NCI-H69 (cell line): ENCODE measurements at regions not wholly inside any gene's neighbourhood (a gene's known extent, or its start where the extent isn't known, plus 50 kb on each side); places are given as distances from the start of the nearest gene placed in this dataset.
"Not testable (repeated sequence)": the region's sequence is repeated elsewhere in the genome, so short reads cannot be mapped to it uniquely, and the experiment has no call there.

Experiments
- DNase-seq: peaks from one replicate; lab custom pipeline; 2025; lab: John Stamatoyannopoulos, UW

GRCh38 chr7:66458991-66459390, 169.7 kb upstream of the KCTD7 start:
- DNase-seq: not testable (repeated sequence)

- not testable (repeated sequence) for DNase-seq
Observed at GRCh38 chr7:66459783-66460413, 168.8 kb upstream of the KCTD7 start.

GRCh38 chr7:66460921-66461361, 167.7 kb upstream of the KCTD7 start:
- DNase-seq: no peak

- not testable (repeated sequence) for DNase-seq
Observed at GRCh38 chr7:66461397-66461796, 167.3 kb upstream of the KCTD7 start.

GRCh38 chr7:66462831-66463230, 165.8 kb upstream of the KCTD7 start:
- not testable (repeated sequence) for DNase-seq

GRCh38 chr7:66464059-66464458, 164.6 kb upstream of the KCTD7 start:
- no peak for DNase-seq

- no peak for DNase-seq
Observed at GRCh38 chr7:66466081-66466600, 162.5 kb upstream of the KCTD7 start.

GRCh38 chr7:66467887-66468286, 160.8 kb upstream of the KCTD7 start:
- no peak for DNase-seq

GRCh38 chr7:66473064-66473463, 155.6 kb upstream of the KCTD7 start:
- not testable (repeated sequence) for DNase-seq

- no peak for DNase-seq
Observed at GRCh38 chr7:66474441-66474840, 154.2 kb upstream of the KCTD7 start.

- not testable (repeated sequence) for DNase-seq
Observed at GRCh38 chr7:66476056-66476455, 152.6 kb upstream of the KCTD7 start.

GRCh38 chr7:66477822-66478397, 150.8 kb upstream of the KCTD7 start:
- not testable (repeated sequence) for DNase-seq

- not testable (repeated sequence) for DNase-seq
Observed at GRCh38 chr7:66481229-66481628, 147.5 kb upstream of the KCTD7 start.

- DNase-seq: not testable (repeated sequence)
Observed at GRCh38 chr7:66489065-66489464, 139.6 kb upstream of the KCTD7 start.

GRCh38 chr7:66489741-66490140, 138.9 kb upstream of the KCTD7 start:
- DNase-seq: not testable (repeated sequence)

GRCh38 chr7:66490979-66491378, 137.7 kb upstream of the KCTD7 start:
- DNase-seq: peak; percentile 52

- DNase-seq: not testable (repeated sequence)
Observed at GRCh38 chr7:66492405-66492804, 136.3 kb upstream of the KCTD7 start.

- DNase-seq: peak; percentile 99
Observed at GRCh38 chr7:66493235-66494205, 135.2 kb upstream of the KCTD7 start.

GRCh38 chr7:66497346-66497745, 131.3 kb upstream of the KCTD7 start:
- DNase-seq: no peak

GRCh38 chr7:66500087-66500486, 128.6 kb upstream of the KCTD7 start:
- DNase-seq: peak; percentile 35

GRCh38 chr7:66502230-66503035, 126.2 kb upstream of the KCTD7 start:
- no peak for DNase-seq

- no peak for DNase-seq
Observed at GRCh38 chr7:66503036-66503370, 125.7 kb upstream of the KCTD7 start.
